ENCODE measurements at regions not wholly inside any gene's neighbourhood (a gene's known extent, or its start where the extent isn't known, plus 50 kb on each side); places are given as distances from the start of the nearest gene placed in this dataset.

GRCh38 chrX:39895218-39896110 is 202.3 kb downstream of the BCOR start:
- TF ChIP-seq, protein P1, sequence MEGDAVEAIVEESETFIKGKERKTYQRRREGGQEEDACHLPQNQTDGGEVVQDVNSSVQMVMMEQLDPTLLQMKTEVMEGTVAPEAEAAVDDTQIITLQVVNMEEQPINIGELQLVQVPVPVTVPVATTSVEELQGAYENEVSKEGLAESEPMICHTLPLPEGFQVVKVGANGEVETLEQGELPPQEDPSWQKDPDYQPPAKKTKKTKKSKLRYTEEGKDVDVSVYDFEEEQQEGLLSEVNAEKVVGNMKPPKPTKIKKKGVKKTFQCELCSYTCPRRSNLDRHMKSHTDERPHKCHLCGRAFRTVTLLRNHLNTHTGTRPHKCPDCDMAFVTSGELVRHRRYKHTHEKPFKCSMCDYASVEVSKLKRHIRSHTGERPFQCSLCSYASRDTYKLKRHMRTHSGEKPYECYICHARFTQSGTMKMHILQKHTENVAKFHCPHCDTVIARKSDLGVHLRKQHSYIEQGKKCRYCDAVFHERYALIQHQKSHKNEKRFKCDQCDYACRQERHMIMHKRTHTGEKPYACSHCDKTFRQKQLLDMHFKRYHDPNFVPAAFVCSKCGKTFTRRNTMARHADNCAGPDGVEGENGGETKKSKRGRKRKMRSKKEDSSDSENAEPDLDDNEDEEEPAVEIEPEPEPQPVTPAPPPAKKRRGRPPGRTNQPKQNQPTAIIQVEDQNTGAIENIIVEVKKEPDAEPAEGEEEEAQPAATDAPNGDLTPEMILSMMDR (IDR thresholded peaks at IDR 0.05; ENCODE audit: low read depth, low read length): no peak
- no peak for DNase-seq (ENCODE audit: extremely low read depth, low read depth)

- TF ChIP-seq, protein P1 (IDR thresholded peaks at IDR 0.05; ENCODE audit: low read depth, low read length): no peak; the same call in 1 of the 2 replicates
- no peak for DNase-seq (ENCODE audit: extremely low read depth, low read depth)
Measured at GRCh38 chrX:39896951-39897740, 200.6 kb downstream of the BCOR start.

GRCh38 chrX:39897741-39898097 is 200.0 kb downstream of the BCOR start:
- TF ChIP-seq, protein P1 (IDR thresholded peaks at IDR 0.05; ENCODE audit: low read depth, low read length): no peak

DNA sequence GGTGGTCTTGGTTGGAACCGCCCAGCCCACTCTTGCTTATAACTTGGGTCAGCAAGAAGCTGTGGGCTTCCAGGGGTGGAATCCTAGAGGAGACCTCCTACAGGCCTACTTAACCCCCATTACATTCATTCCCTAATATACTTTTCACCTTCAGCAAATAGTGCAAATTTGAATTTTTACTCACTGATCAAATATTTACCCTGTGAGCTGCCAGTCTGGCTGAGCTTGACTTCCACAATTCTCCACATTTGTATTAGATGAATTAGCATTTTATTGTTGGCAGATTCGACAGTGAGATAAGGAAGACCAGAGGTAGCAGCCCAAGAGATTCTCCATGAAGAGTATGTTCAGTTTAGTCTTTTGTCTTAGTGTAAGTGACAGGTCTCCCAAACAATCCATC is 199.6 kb downstream of the BCOR start:
- DNase-seq (ENCODE audit: extremely low read depth, low read depth): no peak
- TF ChIP-seq, protein P1 (IDR thresholded peaks at IDR 0.05; ENCODE audit: low read depth, low read length): no peak

More at GRCh38 chrX:39897741-39898097, 200.0 kb downstream of the BCOR start:
- no peak for DNase-seq (ENCODE audit: extremely low read depth, low read depth)

DNA sequence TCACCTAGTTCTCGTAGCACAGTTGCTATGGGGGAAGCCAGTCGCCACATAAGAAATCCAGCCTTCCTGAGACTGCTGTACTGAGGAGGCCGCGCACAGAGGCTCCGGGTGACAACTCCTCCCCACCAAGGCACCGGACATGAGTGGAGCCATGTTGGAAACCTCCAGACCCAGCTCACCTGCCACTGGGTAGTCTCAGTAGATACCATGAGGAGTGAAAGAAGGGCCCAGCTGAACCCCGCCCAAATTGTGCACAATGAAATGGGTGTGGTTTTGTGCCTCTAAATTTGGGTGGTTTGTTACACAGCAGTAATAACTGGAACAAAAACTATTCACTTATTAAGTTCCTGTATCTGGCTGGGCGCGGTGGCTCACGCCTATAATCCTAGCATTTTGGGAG is 198.7 kb downstream of the BCOR start:
- TF ChIP-seq, protein P1 (IDR thresholded peaks at IDR 0.05; ENCODE audit: low read depth, low read length): no peak
- DNase-seq (ENCODE audit: extremely low read depth, low read depth): no peak

- DNase-seq (ENCODE audit: extremely low read depth, low read depth): no peak
- TF ChIP-seq, protein P1 (IDR thresholded peaks at IDR 0.05; ENCODE audit: low read depth, low read length): no peak
Measured at GRCh38 chrX:39899856-39900776, 197.6 kb downstream of the BCOR start.

All from AG09319 (cell line).